Stomach (tissue), 4 donors: ENCODE measurements at regions not wholly inside any gene's neighbourhood (a gene's known extent, or its start where the extent isn't known, plus 50 kb on each side); places are given as distances from the start of the nearest gene placed in this dataset.

ENCODE experiments used
- EP300 ChIP-seq: sonication (generic); formaldehyde crosslinking; IDR thresholded peaks from one replicate; pipeline ENCODE4 v1.6.1; 2017; ENCODE audit warnings: antibody characterized with exemption
- POLR2A ChIP-seq, 4 donors: fragments of 450-650 bp; IDR thresholded peaks; one replicate each; pipeline ENCODE4 v1.6.1; 2016; ENCODE audit warnings: antibody characterized with exemption in 4 of 4, control low read depth in 2 of 4, mild to moderate bottlenecking in 1 of 4, moderate library complexity in 1 of 4
- TF ChIP-seq, protein P1 (sequence below), 7 experiments: fragments of 450-650 bp in 4 of 7; fragments of 200-600 bp in 3 of 7; sonication (generic) in 3 of 7; IDR thresholded peaks; one replicate each; pipeline ENCODE4 v1.5.1; 2016 to 2019; ENCODE audit warnings: antibody characterized with exemption in 7 of 7, control low read depth in 2 of 7, mild to moderate bottlenecking in 1 of 7

- TF ChIP-seq, protein P1, sequence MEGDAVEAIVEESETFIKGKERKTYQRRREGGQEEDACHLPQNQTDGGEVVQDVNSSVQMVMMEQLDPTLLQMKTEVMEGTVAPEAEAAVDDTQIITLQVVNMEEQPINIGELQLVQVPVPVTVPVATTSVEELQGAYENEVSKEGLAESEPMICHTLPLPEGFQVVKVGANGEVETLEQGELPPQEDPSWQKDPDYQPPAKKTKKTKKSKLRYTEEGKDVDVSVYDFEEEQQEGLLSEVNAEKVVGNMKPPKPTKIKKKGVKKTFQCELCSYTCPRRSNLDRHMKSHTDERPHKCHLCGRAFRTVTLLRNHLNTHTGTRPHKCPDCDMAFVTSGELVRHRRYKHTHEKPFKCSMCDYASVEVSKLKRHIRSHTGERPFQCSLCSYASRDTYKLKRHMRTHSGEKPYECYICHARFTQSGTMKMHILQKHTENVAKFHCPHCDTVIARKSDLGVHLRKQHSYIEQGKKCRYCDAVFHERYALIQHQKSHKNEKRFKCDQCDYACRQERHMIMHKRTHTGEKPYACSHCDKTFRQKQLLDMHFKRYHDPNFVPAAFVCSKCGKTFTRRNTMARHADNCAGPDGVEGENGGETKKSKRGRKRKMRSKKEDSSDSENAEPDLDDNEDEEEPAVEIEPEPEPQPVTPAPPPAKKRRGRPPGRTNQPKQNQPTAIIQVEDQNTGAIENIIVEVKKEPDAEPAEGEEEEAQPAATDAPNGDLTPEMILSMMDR (IDR thresholded peaks at IDR 0.05), result no peak
- TF ChIP-seq POLR2A (IDR thresholded peaks at IDR 0.05) (no peak), EP300 (no peak)
Observed at GRCh38 chr3:148319161-148319915, 378.4 kb upstream of the AGTR1 start.
